ENCODE measurements at regions not wholly inside any gene's neighbourhood (a gene's known extent, or its start where the extent isn't known, plus 50 kb on each side); places are given as distances from the start of the nearest gene placed in this dataset.
"Not testable (repeated sequence)": the region's sequence is repeated elsewhere in the genome, so short reads cannot be mapped to it uniquely, and the experiment has no call there.

DNA sequence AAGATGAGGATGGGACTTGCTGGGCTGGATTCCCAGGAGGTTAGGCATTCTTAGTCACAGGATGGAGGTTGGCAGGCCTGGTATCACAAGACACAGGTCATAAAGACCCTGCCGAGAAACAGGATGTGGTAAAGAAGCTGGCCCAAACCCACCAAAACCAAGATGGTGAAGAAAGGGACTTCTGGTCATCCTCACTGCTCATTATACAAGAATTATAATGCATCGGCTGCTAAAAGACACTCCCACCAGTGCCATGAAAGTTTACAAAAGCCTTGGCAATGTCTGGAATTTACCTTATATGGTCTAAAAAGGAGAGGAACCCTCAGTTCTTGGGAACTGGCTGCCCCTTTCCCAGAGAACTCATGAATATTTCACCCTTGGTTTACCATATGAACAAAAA lies 345.5 kb upstream of the POM121L12 start:
- no peak for DNase-seq

DNA sequence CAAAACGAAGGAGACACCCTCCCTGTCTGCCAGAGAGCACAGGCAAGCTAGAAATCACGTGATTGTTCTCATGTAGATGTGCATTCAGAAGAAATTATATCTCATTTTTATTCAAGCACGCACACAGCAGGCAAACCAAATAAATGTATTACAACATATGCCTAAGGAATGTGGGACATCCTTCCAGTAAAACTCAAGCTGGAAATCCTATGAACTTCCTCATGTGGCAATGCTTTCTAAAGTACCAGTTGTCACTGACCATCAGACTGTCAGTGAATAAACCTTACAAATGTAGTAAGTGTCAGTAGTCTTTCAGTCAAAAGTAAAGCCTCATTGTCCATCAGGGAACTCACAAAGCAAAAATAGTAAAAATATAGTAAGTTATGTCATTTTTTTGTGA lies 350.1 kb upstream of the POM121L12 start:
- no peak for DNase-seq

DNA sequence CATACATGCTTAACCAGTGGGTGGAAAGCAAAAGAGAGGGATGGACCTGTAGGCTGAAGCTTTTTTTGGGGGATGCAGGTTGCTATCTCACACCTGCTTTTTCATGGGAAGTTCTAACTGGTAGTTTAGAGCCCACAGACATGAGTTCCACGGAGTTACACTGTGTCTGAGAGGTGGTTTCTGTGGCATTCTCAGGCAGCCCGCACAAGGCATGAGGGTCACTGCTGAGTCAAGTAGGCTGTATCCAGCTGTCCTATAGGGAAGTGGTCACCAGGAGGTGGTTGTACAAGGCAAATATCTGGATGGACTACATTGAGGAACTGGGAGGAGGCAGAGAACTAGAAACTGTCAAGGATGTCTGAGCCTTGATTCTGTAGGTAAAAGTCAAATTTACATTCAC lies 351.0 kb upstream of the POM121L12 start:
- no peak for DNase-seq

DNA sequence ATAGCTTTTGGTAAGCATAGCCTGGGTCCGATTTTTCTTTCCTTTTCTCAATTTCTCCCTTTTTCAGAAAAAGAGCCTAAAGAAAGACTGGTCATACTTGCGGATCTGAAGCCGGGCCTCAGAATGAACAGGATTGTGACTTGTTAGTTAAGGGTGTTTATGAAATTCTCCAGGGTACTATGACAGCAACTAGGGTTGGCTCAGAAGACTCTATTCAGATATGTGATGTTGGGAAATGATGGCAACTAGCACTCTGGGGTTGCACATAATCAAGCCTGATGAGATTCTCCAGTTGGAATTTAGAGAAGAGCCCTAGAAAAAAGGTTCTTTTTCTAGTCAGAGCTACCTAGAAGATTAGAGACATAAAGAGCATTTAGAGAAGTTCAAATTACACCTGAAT lies 352.4 kb upstream of the POM121L12 start:
- no peak for DNase-seq

DNA sequence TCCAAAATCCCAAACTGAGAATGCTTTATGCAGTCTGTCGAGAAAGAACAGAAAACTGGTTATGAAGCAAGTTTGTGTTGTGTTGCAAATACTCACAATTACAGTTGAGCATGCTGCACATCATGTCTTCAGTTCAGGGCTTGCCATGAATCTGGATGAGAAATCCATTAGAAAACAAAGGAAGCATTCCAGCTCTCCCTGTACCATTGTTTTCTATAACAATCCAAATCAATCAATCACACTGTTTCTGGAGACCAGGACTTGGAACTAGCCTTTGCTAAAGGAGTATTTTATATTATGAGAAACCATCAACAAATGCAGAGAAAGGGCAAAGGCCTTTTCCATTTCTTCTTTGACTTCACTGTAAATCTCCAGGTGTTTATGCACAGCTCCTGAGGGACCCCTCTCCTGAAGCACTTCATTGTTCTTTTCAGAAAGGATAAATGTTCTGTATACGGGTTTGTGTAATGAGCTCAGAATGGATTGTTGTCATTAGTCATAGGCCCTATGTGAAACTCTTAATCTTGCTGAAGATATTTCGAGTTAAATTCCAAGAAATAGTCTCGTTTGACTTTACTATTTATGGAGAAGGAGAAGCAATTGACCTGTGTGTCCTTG lies 364.7 kb upstream of the POM121L12 start:
- DNase-seq: no peak

DNA sequence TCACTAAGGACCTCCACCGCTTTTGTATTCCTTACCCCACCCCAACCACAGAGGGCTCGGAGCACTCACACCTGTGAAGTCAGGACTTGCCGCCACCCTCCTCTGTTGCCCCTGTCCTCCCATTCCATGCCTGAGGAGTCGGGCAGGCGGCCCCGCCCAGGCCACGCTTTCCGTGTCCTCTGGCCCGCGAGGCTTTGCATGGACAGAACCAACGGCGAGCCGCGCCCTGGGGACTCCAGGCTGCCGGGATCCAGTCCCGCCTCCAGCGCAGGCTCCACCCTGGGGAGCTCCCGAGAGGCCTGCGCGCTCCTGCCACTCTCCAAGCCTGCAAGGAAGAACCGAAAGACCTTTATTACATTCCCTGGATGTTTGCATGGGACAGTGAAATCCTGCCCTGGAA lies 366.4 kb upstream of the POM121L12 start:
- no peak for DNase-seq

DNA sequence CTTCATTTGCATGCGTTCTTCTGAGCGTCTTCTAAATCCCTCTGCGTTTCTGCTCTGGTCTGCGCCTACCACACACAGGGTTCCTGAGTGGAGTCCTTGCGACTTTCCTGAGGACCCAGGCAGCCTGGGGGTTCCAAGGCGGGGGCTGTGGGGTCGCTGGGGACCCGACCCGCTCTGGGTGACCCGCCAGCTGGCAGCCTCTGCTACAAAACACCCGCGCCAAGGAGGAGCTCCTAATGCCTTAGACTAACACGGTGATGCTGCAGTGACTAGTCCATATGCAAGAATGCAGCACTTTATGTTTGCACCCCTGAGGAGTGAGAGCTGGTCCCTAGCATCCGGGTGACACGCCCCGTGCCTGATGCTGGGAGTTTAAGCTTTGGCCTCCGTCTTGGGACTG lies 367.0 kb upstream of the POM121L12 start:
- no peak for DNase-seq

DNA sequence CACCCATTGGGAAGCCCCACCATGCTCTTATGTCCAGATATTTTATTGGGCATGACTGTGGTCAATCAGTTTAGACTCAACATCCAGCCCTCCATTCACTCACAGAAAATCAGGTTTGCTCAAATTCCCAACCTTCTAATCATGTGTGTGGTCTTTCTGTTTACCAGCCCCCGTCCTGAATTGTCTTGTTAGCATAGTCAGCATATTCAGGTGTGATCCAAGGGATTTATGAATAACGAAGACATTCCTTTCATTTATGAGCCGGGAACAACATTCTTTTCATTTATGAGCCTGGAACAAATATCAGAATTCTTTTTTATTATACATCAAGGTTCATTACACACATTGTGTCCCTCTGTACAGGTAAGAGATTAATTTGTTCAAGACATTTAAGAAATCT lies 376.3 kb upstream of the POM121L12 start:
- DNase-seq: no peak

DNA sequence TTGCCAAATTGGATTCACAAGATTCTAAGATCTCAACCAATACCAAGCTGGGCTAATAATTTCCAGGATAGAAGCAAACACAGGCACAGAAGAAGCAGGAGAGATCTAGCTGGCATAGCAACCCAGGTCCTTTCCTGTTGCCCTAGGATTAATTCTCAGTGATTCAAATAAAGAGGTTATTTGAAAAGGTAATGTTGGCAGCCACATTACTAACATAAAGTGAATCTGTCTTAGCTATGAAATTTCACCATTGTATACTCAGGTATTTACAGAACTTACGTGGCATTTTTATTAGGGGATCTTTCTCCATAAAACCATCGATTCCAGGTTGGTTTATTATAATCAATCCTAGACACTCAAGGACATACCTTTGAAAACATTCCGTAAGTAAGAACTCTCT lies 379.3 kb upstream of the POM121L12 start:
- no peak for DNase-seq

DNA sequence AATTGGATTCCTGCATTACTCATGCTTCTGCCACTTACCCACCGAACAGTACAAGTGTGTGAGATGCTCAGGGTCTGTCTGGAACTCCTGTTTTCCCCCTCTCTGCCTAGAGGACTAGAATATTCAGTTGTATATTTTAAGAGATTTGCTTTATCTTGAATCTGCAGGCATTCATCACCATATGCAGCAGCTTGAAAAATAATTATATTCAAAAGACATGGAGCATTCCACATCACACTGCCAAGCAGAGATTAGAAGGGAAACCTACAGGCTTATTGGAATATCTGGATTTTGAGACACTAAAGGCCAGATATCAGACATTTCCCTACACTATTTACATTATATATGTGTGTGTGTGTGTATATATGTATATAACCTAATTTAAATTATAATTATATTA lies 382.8 kb upstream of the POM121L12 start:
- no peak for DNase-seq

DNA sequence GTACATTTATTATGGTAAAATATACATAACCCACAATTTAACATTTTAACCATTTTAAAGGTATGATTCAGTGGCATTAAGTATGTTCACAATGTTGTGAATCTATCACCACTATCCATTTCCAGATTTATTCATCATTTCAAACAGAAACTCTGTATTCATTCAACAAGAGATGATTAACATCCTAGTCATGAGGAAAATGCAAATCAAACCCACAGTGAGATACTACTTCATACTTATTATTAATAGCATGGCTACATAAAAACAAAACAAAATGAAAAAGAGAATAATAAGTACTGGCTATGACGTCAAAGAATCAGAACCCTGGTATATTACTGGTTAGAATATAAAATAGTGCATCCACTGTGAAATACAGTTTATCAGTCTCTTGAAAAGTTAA lies 386.6 kb upstream of the POM121L12 start:
- no peak for DNase-seq

DNA sequence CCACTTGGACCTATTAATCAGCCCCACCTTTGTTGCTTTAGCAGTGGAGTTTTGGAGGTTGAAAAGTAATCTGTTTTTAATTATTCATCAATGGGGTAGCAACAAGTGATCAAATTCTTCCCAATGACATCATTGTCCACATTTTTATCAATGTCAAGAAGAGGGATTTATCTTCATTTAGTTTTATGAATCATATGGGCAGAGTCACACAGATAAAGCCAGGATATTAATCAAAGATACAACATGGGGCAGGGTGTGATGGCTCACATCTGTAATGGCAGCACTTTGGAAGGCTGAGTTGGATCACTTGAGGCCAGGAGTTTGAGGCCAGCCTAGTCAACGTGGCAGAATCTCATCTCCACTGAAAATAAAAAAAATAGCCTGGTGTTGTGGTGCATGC lies 388.4 kb upstream of the POM121L12 start:
- DNase-seq: no peak

DNA sequence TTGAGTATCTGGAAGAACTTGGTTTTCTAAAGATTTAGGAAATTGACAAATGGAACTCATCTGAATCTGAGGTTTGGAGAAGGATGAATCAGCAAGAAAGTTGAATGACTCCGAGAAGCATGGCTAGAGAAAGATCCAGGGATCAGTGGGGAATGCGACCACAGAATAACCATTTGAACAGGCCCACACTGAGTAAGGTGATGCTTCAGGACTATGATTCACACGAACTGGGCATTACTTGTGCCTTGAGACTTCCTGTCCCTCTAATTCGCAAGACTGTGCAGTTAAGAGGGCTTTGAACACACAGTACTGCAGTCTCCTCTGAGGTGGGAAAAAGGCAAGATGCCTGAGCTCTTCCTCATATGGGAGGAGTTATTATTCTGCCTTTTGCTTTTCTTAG lies 395.5 kb upstream of the POM121L12 start:
- DNase-seq: no peak

DNA sequence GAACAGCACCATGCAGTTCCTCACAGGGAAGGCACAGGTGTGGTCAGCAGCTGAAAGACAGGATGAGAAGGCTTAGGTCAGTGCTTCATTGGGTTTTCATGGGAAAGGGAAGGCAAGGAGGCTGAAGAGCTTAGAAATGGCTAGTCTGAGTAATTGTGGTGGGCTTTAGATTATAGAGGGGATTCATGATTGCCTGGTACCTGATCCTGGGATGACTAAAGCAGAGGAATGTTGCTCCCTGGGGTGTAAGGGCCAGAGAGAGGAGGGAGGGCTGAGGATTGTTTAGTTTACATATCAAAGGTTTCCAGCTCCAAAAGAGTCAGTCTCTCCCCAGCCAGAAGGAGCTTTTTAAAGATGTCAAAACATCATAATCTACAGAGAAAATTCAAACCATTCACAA lies 396.3 kb upstream of the POM121L12 start:
- no peak for DNase-seq

DNA sequence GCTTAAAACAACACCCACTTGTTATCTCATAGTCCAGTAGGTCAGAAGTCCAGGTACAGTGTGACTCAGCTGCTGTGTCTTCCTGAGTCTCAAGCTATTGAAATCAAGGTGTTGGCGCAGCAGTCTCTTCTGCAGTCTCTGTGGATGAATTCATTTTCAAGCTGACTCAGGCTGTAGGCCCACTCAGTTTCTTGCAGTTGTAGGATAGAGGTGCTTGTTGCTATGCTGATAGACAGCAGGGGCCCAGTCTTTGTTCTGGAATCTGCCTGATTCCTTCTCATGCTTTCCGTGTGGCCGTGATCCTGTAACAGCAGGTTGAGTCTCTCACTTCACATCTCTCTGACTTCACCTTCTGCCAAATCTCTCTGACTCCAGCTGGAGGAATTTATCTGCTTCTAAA lies 400.4 kb upstream of the POM121L12 start:
- DNase-seq: no peak

DNA sequence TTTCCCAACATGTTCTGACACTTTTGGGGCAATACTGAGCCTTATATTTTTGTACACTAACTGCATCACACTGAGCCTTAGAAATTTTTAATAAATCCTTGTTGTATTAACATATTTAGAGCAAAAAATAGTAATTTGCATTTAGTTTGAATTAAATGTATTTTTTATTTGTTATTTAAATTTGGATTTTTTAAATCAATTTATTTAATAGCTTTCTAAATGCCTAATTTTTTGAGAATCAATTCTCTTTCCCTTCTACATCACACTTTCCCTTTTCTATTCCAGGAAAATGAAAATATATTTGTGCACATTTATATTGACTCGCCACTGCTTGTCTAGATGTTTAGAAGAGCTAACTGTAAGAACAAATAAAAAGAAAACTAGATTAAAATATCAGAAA lies 414.6 kb upstream of the POM121L12 start:
- DNase-seq: no peak

DNA sequence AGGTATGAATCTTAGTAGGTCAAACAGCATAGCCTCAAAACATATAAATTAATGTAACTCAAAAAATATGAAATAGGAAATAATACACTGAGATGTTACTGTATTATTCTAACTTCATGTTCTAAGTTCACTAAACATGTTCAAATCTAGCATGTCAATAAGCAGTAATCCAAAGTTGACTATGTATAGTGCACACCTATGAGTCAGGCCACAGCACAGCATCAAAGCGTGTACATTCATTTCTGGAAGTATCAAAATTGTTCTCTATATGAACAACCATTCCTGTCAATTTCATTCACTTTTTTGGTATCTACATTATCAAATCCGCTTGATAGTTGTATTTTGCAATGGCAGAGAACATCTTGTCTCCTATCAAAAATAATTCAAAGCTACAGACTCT lies 418.9 kb upstream of the POM121L12 start:
- DNase-seq: no peak

DNA sequence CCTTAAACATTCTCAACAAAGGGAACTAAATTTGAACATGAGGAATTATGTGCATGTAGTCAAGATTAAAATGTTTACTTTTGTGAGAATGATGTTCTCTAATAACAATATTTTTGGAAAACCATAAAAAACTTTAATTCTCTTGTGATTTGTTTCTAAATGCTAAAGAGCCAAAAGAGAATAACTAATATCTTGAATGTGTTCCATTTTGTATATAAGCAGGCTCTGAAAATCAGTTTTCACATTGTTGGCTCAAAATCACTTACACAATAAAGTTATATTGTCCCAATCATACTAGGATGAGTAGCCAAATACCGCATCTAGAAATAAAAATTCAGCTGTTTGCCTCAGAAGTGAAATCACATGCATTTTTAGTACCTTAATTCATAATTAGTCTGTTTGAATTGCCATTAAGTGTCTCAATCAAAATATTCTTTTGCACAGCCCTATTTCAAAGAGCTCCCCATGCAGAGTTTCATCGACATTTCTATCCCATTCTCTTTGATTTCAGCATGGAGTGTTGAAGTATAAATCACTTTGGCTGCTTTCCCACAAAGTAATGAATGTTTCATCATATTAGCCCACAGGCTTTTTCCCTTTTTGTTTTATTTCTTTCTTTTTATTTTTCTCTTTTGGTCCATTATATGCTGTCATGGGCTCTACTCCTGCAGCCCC lies 420.3 kb upstream of the POM121L12 start:
- no peak for DNase-seq

DNA sequence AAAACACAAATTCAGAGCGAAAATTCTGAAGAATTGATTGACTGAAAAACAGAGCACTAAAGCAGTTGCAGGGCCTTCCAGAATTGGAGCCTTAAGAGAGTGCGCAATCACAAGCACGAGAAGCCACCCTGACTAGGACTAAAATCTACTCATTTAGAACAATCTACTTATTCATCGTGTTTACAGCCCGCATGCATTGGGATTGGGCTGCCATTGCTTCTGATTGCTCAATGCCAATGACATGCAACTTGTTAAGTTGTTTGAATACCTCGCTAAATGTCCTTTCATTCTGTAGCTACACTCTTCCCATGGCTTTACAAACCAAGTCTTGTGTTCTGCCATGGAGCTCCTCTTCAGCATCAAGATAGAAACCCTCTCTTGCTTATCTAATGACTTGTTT lies 425.9 kb upstream of the POM121L12 start:
- DNase-seq: no peak

DNA sequence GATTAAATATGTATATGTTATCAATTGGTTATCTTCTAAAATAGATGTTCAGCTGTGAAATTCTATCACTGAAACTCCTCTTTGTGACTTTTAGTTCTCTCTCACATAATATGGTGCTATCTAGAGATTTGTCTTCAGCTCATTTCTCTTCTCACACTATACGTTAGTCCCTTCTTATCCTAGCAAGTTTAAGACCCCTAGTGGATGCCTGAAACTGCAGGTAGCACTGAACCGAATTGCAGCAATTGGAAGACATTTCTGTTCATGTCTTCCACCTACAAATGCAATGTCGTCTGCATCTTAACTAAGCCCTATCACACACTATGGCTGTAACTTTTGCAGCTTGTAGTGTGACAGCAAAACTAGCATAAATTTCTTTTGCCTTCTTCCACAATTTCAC lies 442.7 kb upstream of the POM121L12 start:
- no peak for DNase-seq

DNA sequence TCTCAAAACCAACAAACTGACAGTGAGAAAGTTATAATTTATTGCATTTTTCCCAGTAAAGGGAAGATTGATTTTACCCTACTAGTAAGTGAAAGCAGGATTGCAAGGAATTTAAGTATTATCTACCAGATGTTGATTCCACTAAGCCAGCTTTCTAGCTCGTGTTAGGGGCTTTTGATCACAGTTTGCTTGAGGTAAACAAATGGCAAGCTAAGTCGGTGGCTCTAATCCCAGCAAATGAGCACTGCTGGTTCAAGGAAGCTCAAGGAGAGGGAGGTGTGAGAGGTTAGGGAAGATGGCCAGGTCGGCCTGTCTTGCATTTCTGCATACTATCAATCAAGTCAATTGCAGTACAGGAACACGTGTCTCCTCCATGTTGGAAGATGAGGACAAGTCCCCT lies 448.7 kb upstream of the POM121L12 start:
- DNase-seq: no peak

DNA sequence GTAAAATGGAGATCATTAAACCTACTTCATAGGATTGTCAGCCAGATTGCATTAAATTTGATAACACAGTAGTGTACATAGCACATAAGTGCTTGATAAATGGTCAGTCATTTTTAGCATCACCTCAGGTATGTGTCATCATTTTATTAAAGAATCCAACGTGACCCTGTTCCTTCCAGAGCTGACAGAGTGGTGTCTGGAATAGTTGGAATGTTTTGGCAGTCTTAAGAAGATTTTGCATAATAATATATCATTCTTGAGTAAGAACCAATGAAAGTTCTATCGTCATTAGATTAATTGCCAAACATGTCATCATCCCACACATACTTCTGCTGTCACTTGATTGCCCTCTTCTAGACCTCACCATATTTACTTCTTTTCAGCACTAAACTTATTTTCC lies 451.4 kb upstream of the POM121L12 start:
- DNase-seq: no peak

DNA sequence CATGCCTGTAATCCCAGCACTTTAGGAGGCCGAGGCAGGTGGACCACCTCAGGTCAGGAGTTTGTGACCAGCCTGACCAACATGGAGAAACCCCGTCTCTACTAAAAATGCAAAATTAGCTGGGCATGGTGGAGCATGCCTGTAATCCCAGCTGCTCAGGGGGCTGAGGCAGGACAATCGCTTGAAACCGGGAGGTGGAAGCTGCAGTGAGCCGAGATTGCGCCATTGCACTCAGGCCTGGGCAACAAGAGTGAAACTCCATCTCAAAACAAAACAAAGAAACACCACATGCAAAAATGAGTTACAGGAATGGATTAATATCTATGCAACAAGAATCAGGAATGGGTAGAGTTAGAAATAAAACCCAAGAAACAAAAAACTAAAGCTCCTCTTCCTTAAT lies 462.3 kb upstream of the POM121L12 start:
- DNase-seq: not testable (repeated sequence)

DNA sequence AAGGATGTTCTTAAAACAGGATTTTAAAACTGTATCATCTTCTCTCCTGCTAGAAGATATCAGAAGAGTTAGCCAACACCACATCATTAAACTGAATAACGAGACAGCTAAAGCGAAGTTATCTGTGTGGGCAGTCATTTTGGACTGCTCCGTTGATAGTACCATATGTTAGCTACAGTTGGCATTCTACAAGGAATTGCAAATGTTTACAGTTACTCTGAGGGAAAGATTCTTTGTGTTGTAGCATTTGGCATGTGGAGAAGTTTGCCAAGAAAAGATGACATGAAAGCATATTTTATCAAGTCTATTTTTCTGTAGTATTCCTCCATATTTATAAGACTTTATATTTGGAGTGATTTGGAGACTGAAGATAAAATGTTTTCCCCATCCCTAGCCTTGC lies 464.4 kb upstream of the POM121L12 start:
- DNase-seq: no peak

DNA sequence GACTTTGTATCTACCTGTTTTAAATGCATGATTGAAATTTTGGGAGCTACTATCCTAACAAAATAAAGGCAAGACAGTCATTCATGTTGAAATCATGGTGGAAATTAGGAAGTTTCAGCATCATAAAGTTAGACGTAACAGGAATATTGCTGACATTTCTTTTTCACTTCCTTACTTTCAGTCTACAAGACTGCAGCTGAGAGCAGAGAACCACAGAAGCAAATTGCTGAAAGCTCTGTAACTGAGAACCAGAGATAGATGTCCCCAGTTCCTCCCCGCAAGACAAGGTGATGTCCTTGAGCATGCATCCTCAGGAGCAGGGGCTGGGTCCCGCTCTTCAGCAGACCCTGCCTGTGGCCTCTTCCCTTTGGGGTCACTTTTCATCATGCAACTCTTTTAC lies 466.3 kb upstream of the POM121L12 start:
- no peak for DNase-seq
